ENCODE measurements at regions not wholly inside any gene's neighbourhood (a gene's known extent, or its start where the extent isn't known, plus 50 kb on each side); places are given as distances from the start of the nearest gene placed in this dataset.

- no peak overlapping the region for H3K4me3 ChIP-seq (ENCODE audit: low read depth, low read length)
- DNase-seq (ENCODE audit: low read depth), result no peak
- no peak for TF ChIP-seq CTCF (conservative IDR thresholded peaks at IDR 0.05; ENCODE audit: low read depth, low read length)
Observed at GRCh38 chr13:40472427-40473220, 193.8 kb downstream of the FOXO1 start.

GRCh38 chr13:40475617-40476016 lies 190.8 kb downstream of the FOXO1 start:
- H3K4me3 ChIP-seq (ENCODE audit: low read depth, low read length), result no peak overlapping the region
- no peak for TF ChIP-seq CTCF (conservative IDR thresholded peaks at IDR 0.05; ENCODE audit: low read depth, low read length)
- DNase-seq (ENCODE audit: low read depth), result no peak

- no peak overlapping the region for H3K4me3 ChIP-seq (ENCODE audit: low read depth, low read length)
- DNase-seq (ENCODE audit: low read depth), result no peak
- TF ChIP-seq CTCF (conservative IDR thresholded peaks at IDR 0.05; ENCODE audit: low read depth, low read length), result no peak
Observed at GRCh38 chr13:40476175-40476958, 190.1 kb downstream of the FOXO1 start.

GRCh38 chr13:40477623-40478608 lies 188.5 kb downstream of the FOXO1 start:
- peak; percentile 43 for DNase-seq (ENCODE audit: low read depth)
- no peak for TF ChIP-seq CTCF (conservative IDR thresholded peaks at IDR 0.05; ENCODE audit: low read depth, low read length)
- no peak overlapping the region for H3K4me3 ChIP-seq (ENCODE audit: low read depth, low read length)

- H3K4me3 ChIP-seq (ENCODE audit: low read depth, low read length), result no peak overlapping the region
- TF ChIP-seq CTCF (conservative IDR thresholded peaks at IDR 0.05; ENCODE audit: low read depth, low read length), result no peak
- DNase-seq (ENCODE audit: low read depth), result no peak
Observed at GRCh38 chr13:40478775-40479174, 187.7 kb downstream of the FOXO1 start.

- no peak for TF ChIP-seq CTCF (conservative IDR thresholded peaks at IDR 0.05; ENCODE audit: low read depth, low read length)
- H3K4me3 ChIP-seq (ENCODE audit: low read depth, low read length), result no peak overlapping the region
- no peak for DNase-seq (ENCODE audit: low read depth)
Observed at GRCh38 chr13:40479196-40479845, 187.1 kb downstream of the FOXO1 start.

Measured in choroid plexus epithelial cell (primary cell).